ENCODE measurements at regions not wholly inside any gene's neighbourhood (a gene's known extent, or its start where the extent isn't known, plus 50 kb on each side); places are given as distances from the start of the nearest gene placed in this dataset.
A peak's percentile ranks its signal among the peaks of the same experiment; 100 is the strongest.

DNA sequence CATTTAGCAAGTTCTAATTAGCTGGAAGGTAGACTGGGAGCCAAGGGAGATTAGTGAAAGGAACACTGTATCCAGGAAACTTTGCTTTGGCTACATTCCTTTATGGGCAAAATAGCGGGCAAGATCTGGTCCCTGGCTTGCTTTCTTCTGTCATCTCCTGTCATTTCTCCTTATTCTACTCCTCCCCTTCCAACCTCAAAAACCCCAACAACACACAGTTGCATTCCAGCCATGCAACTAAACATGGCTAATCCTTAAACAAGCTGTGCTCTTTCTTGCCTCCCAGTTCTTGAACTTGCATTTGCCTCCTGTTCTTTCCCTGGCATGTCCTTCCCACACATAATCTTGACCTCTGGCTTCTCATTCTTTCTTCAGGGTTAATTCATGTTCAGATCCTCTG lies 59.5 kb upstream of the CDCA7L start:
- no peak for DNase-seq (ENCODE audit: low read depth in 2 of 2)

DNA sequence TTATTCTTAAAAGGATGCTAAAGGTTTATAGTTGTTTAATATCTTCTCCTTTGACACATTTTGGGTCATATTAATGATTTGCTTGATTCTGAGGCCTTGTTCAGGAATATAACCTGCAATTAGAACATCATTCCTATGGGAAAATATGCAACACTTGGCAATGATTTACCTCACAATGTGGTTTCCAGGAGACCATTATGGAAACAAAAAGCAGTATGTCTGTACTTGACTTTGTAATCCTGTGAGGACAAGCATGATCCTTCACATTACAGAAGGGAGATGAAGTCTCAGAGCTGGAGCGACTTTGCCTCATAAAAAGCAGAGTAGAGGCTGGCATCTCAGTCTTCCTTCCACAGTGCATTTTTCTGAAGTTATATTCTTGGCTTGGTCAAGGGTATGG lies 57.0 kb upstream of the CDCA7L start:
- DNase-seq (ENCODE audit: low read depth in 2 of 2), result no peak

DNA sequence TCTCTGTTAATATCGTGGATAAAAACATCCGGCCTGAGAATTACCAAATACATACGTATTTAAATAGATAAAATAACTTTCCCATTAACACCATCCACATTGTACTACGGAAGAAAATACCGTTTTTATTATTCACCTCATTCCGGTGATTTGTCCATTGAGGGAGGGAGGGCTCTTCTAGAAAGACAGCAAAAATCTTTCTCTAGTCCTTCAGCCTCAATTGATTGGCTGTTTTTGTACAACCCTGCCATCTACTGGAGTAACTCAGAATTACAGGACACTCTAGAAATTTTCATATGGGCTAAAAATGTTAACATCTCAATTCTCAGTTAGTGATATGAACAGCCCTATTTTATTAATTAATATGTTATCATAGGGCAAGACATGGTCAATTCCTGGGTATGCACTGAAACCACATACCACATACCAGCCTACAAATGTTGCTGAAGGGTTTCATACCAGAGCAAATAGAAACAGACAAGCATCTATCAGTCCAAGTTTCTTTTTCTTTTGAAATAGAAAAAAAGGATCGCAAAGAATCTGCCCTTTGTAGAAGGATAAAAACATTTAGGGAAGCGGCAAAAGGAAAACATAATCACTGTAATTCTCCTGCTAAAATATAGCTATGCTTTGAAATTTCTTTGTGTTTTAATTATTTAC lies 55.8 kb upstream of the CDCA7L start:
- peak; percentile 64 to 74 for DNase-seq (ENCODE audit: low read depth in 2 of 2)

DNA sequence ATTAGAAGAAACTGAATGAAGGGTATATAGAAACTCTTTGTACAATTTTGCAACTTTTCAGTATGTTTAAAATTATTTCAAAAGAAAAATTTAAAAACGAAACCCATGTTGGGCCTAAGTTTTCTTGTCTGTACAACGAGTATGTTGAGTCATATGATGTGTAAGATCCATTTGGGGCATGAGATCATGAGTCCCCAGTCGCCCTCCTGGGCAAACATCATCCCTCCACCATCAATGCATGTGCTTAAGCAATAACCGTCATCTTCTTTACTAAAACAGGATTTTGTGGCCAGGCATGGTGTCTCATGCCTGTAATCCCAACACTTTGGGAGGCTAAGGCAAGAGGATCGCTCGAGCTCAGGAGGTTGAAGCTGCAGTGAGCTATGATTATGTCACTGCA lies 54.2 kb upstream of the CDCA7L start:
- no peak for DNase-seq (ENCODE audit: low read depth in 2 of 2)

DNA sequence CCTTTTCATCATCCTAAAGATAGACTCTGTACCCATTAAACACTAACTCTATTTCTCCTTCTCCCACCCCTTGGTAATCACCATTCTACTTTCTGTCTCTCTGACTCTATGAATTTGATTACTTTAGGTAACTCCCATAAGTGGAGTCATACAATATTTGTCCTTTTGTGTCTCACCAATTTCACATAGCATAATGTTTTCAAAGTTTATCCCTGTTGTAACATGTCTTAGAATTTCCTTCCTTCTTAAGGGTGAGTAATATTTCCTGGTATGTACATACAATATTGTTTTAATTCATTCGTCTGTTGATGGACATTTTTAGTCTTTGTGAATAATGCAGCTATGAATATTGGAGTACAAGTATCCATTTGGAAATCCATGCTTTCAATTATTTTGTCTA lies 50.9 kb upstream of the CDCA7L start:
- peak; percentile 6 to 8 for DNase-seq (ENCODE audit: low read depth in 2 of 2)
